HG02852 (cell line): ENCODE measurements at regions not wholly inside any gene's neighbourhood (a gene's known extent, or its start where the extent isn't known, plus 50 kb on each side); places are given as distances from the start of the nearest gene placed in this dataset.

Source experiments
- ATAC-seq: cut with Tn5 transposase; IDR thresholded peaks from one replicate; pipeline ENCODE4 v1.9.1; 2021; ENCODE audit warnings: mild to moderate bottlenecking, moderate library complexity; ENCODE audit not compliant: unreplicated experiment

DNA sequence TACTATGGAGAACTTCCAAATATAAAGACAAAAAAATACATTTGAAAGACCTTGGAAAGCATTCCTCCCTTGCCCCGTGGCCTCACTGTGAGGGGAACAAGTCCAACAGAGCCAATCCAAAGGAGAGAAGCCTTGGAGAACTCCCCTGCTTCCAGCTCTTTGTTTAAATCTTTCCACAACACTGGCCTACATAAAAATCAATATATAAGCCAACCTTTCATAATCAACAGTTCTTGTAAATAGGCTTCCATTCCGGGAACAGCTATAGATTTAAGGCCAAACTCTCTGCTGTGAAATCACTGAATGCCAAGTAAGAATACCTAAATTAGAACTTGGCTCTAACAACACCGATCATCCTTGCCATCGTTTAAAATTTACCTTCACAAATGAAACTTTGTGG lies 242.1 kb downstream of the HACE1 start:
- ATAC-seq: no peak

DNA sequence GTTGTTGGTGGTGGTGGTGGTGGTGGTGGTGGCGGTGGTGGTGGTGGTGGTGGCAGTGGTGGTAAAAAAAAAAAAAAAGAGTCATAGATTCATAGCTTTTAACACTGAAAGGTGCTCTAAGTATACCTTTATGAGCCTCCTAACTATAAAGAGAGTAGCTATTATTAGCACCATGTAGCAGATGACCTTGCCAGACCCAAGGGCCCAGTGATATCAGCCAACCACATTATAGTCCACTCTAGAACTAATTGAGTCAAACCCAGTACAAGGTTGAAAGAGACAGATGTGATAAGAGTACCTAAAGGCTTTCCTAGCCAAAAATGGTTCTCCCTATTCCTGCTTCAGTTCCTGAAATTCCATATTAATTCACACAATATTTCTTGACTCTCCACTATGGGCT lies 245.3 kb downstream of the HACE1 start:
- no peak for ATAC-seq

DNA sequence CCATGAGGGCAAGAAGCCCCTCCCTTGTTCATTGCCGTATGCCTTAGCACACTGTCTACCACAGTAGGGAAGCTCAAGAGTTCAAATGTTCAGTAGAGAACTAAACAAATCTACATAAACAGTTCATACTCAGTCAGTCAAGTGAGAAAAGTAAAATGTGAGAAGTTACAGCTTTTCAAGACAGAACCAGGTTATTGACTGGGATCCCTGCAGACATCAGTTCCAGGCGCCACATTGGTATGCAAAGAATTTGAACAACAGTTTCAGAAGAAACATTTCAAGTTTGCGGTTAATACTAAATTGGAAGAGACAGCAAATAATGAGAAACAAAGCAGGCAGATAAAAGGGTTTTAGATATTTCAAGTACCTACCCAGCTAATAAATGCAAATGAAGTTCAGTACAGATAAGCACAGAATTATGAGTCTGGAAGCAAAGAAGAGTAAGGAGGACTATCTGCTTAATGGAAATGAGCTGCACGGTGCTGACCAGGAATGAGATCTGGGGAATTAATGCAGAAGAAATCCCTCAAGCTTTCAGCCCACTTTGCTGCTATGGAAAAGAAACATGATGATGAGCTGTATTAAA lies 246.2 kb downstream of the HACE1 start:
- no peak for ATAC-seq

DNA sequence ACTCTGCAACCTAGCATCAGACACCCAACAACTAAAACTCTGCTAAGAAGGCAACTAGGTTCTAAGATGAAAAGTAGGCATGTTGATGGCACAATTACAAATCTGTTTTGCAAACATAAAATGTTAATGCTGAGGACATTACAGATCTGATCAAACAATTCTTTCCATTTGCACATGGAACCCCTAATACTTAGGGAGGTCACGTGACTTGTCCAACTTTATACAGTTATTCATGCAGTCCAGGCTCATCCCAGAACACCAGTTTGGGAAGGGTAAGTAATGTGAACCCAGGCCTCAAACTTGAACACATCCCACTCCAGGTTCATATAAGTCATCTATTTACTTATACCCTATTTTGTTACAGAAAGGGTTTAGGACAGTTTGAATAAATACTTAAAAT lies 247.2 kb downstream of the HACE1 start:
- ATAC-seq: no peak

DNA sequence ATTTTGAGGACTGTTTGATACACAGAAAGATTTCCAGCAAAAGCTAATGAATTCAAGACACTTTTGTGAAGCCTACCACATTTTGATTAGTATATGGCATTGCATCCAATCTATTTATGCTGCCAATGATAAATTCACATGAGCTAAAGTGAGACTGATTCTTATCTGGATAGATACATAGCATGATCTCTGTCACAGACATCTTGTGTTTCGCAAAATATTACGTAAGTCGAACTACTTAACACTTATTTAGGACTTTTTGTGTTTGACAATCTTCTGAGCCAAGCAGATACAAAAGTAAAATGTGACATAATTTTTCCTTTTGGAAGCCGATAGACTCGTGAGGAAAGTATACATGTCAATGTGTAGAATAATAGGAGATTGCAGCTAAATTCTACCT lies 251.6 kb downstream of the HACE1 start:
- ATAC-seq: no peak

DNA sequence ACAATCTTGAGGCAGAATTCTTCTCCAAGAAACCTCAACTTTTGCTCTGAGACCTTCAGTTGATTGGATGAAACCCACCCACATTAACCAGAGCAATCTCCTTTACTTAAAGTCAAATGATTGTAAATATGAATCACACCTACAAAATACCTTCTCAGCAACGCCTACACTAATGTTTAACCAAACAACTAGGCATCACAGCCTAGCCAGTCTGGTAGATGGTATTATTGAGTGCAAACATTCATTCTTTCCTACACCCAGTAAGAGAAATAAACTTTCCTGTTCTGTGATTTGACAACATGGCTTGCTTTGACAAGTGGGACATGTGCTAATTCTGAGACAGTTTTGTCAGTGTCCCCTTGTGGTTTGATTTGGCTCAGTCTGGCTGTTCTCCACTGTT lies 252.2 kb downstream of the HACE1 start:
- ATAC-seq: no peak

DNA sequence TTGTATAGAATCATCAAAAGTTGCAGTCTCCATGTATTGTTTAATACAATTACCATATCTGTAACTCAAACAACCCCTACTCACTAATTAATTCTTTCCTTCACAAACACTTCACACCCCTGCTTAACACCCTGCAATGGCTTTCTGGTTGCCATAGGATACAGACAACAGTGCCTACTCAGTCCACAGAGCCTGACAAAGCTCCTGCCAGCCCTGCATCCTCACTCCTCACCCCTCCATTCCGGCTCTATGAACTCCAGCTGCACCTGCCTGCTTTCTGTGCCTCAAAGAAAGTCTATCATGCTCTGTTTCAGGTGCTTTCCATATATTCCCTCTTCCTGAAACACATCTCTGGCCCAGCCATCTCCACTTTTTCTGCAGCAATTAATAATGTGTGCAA lies 253.4 kb downstream of the HACE1 start:
- no peak for ATAC-seq

DNA sequence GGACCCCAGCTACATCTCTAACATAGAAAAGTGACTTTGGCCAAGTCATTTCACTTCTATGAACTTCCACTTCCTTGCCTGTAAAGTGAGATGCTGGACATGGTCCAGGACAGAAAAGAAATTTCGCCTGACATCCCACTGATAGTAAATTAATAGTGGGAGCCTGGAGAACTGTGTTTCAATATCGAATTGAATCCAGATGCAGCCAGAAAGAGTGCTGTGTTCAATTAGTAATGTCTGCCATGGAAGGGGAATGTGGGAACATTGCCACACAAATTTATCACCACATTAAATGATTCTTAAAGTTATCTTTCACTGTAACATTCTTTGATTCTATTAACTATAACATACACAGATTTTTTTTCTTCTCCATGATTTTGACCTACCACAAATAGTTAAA lies 255.0 kb downstream of the HACE1 start:
- ATAC-seq: no peak

DNA sequence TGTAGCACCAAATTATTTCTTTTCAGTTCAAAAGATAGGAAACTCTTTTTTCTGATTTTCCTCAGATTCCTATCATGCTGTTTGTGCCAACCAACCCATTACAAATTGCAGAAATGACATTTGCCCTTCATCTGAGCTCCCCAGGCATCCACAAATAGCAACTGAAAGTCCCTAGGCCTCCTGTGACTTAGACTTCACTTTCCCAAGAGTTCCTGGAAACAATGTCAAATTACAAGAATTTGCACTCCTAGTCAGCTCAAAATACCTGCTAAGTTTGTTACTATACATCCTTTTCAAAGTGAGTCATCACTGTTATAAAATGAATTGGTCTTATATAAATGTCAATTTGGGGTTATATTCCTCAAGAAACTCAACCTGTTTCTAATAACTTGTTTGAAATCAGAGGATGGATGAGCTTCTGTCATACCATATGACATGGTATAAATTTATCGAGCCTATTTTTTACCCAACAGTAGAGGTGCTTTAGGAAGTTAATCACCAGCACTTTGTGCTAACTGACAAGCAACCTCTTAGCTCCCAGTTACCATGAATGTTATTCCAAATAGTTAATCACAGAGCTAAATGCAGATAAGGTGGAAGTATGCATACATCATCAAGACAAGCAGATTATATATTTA lies 256.5 kb downstream of the HACE1 start:
- ATAC-seq: no peak

DNA sequence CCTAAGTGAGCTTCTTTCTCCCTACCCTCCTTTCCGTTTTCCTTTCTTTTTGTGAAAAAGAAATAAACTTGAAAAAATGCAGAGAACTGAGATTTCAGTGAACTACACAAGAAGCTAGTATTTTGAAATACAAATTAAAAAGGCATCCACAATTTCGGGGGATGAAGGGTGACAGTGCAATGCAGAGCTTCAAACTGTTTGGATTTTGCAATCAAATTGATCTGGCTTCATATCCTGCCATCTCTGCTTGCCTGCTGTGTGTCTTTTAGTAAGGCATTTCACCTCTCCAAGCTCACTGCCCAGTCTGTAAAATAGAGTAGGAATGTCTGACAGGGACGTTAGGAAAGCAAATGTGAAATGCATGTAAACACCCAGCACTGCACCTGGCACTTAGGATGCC lies 258.0 kb downstream of the HACE1 start:
- ATAC-seq: no peak

DNA sequence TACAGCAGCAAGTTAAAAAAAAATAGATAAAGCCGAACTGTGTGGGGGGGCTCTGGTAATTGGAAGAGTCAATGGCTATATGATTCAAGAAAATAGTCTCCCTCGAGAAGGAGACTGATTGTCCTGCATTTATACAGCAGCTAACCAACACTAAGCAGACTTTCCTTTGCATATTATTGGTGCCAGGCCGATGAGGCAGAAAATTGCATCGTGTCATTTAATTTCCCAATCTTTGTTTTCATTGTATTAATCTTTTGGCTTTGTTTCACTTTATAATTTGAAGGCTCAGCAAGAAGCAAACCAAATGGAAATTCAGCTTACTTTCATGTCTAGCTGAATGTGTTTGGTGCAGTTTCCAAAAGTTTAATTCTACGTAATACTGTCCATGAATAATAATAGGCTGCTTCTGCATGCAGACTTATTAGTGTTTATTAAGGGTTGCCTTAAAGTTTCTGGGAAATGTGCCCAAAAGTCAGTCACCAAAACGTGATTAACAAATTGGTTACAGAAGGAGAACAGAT lies 258.5 kb downstream of the HACE1 start:
- ATAC-seq: no peak

DNA sequence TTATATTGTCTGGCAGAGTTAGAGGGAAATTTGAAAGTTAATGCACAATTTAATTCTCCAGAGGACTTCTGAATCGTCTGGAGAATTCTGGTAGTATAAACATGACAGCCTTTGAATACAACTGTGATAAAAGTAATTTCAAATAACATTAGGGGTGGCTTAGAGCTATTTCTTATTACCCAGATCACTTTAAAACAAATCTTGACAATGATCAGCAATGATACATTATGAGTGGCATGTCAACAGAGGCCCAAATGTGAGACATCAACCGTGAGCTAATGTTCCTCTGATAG lies 259.1 kb downstream of the HACE1 start:
- ATAC-seq: no peak

DNA sequence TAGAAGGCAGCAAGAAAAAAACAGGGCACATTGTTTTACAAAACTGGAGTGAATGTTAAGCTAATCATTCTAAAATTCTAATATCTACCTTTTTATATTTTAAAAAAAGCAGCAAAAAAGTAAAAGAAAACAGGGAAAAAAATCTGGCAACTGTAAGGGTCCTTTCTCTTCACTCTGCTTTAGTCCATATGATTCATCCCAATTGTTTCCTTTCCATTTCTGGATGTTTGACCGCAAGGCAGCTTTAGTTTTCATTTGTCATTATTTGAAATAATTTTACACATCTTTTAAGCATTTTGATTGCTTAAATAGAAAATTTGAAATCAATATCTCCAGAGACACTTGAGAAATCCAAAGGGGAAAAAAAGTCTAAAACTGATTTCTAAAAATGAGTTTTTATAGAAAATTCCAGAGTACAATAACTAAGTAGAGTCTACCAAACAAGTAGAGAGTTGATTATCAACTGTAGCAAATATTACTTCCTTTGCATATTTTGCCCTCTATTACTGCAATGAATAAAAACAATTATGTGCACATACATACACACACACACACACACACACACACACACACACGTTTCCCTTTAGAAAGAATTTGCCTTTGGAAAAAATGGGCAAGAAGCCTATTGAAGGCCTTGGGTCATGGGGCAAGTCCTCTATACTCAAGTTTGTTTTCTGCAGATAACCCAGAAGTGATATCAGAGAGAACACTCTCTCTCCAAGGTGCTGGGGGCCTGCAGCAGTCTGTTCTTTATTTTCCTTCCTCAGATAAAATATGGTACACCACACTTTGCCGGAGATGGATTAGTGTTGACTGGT lies 259.7 kb downstream of the HACE1 start:
- ATAC-seq: no peak

DNA sequence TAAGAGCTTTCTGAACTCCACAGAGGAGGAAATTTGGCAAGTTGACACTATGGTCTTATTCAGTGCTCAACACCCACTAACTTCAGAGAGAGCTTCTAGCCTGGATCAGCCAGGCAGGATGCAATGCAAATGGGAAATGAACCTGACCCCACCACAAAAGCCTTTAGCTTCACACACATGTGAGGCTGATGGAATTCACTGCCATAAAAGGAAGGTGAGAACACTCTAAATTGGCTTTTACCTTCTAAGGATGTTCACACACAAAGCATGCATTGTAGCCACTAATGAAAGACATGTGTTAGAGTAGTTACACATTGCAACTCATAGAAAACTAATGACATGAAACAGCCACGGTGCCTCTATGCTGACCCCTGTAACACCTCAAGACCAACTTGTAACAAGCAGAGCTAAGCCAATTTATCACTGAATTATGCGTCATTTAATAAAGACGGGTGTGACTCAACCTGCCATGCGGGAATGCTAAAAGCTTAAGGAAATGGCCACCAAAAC lies 262.1 kb downstream of the HACE1 start:
- no peak for ATAC-seq

DNA sequence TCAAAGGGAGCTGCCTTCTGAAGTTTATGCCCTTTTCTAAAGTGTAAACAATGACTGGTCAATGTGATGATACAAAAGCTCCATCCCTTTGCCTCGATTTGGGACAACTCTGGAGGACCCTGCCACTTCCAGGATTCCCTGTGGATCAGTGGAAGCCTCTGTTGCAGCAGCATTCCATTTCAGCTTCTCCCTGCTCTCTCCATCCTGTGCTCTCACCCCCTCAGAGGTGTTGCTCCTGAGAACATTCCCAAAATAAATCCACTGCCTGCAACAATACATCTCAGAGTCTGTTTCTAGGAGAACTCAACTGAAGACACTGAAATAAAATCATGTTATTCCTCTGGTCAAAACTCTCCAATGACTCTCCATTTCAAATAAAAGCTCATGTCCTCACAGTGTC lies 263.6 kb downstream of the HACE1 start:
- ATAC-seq: no peak

DNA sequence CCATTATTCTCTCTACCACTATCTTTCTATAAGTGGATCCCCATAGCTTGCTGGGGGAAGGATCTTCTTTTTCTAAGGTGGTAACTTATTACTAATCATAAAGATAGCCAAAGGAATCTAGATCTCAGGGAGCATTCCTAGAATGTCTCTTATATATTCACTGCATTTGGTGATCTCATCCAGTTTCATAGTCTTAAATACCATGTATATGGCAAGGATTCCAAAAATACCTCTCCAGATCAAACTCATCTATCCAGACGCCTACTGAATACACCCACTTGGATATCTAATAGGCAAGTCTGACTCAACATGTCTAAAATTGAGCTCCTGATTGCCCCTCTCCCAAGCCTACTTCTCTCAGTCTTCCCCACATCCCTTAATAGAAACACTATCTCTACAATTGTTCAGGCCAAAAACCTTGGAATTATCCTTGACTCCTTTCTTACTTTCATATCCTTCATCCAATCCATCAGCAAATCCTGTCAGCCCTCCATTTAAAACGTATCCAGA lies 264.4 kb downstream of the HACE1 start:
- no peak for ATAC-seq

DNA sequence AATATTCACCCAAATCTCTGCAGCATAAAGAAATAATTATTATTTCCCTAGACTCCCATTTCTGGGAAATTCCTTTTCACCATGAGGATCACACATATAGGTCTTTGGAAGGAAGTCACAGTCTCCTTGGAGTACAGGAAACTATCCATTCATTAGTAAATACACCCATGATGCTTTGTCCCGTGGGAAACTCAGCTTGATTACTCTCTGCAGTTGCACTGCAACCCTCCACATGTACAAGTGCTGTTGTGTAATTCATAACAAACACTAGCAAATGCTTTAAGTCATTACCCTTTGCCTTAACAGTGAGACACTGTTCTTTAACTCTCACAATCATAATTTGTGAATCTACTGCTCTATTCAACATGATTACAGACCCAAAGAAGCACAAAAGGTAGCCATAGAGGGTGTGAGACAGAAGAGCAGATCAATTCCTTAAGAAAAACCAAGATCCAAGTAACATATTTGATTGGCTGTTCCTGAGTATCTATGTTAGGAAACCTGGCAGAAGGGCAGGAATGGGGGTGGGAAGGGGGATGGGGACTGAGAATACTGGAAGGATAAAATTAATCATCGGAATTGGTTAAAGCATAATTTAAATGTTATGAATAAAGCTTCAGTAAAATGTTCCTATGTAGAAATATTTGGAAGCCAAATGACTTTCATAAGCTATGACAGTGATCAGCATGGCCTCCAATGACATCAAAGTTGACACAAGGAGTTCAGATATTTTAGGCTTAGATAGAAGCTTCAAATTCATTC lies 268.0 kb downstream of the HACE1 start:
- no peak for ATAC-seq

DNA sequence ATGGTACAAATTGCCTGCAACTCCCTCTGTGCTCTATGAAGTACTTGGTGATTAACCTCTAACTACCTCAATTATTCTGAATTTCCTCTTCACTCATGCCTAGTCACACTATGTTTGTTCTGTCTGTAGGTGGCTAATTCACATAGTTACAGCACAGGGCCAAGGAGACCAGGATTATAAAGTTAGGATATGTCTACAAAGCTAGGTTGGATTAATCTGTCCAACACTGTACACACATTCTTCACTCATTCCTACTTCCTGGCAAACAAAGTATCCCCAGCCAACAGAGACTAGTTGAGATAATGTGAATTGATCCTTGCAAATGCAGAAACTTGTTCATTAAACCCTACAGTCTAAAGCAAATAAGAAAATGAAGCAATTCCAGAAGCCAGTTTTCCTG lies 269.8 kb downstream of the HACE1 start:
- no peak for ATAC-seq

DNA sequence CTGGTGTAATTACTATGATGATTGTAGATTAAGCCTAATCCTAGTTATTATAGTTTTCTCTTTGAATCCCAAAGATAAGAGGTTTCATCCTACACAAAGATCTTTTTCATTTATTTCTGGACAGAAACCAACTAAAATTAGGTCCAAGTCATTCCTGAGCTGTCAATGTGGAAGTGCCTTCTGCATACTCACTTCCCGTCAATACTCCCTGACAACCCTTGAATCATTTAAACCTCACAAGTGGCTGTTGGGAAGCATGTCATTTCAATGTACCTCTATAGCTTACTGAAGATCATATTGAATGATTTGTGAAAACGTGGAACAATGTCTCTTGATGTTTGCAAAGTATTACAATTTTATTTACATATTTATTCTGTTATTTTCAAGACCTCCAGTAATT lies 274.1 kb downstream of the HACE1 start:
- ATAC-seq: no peak

DNA sequence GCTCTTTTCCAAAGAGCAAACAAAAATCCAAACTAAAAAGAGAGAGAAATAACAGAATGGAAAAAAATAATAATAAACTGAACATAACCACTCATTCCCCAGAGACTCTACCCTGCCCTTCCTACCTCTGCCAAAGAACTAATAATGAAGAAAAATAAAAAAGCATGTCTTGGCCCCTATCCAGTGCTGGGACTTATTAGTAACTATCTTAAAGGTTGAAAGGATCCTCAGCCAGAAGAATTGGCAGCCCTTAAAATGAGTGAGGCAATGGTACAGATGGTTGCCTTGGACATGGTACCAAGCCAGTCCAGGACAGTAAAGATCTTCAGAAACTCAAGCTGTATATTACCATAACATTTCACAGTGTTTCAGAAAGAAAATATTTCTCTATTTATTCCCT lies 279.3 kb downstream of the HACE1 start:
- ATAC-seq: no peak

DNA sequence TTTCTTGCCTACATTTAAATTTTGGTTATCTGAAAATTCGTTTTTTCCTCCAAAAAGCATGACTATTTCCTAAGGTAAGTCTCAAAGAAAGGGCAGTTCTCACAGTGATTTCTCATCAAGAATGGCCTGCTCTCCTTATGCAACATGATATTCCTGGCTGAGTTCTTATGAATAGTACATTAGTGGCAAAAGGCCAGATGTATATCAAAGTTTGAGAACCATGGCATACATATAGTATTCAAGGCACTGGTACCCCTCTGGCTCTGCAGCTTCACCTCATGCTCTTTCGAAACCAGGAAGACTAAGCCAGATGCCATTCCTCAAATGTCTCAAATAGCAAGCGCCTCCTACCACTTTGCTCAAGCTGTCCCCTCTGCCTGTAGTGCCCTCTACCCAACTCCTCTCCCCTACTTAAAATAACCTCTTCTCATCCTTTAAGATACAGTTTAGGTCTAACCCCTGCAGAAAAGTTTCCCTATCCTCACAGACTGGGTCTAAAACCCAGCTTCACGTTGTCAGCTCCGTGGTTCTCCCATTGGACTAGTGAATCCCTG lies 280.3 kb downstream of the HACE1 start:
- no peak for ATAC-seq
